AG04450 (cell line): ENCODE measurements at regions not wholly inside any gene's neighbourhood (a gene's known extent, or its start where the extent isn't known, plus 50 kb on each side); places are given as distances from the start of the nearest gene placed in this dataset.

Source experiments
- CTCF ChIA-PET: fragments of 300-600, 350-600 bp; formaldehyde crosslinking; extraction: SDS; loops from one replicate; lab custom pipeline; 2022; ENCODE audit warnings: antibody characterized with exemption, inconsistent platforms; lab: Charles Lee
- POLR2A ChIA-PET: fragments of 350-600 bp; formaldehyde crosslinking; extraction: SDS; loops from one replicate; lab custom pipeline; 2021; ENCODE audit warnings: antibody characterized with exemption, inconsistent platforms; lab: Yijun Ruan, JAX
- DNase-seq: peaks from one replicate; pipeline ENCODE4 v3.0.0-alpha.2; 2011; ENCODE audit warnings: low read depth, low spot score
- H3K27ac ChIP-seq: one replicate; pipeline ENCODE4 v1.5.1; 2012; ENCODE audit warnings: low read depth, low read length, control low read depth
- H3K27me3 ChIP-seq: one replicate; pipeline ENCODE4 v1.6.0; 2012; ENCODE audit warnings: low read length; ENCODE audit not compliant: control insufficient read depth, insufficient read depth
- H3K4me3 ChIP-seq: 2 replicates; pipeline ENCODE4 v1.5.1; 2011; ENCODE audit warnings: mild to moderate bottlenecking, low read depth, low read length, control low read depth
- H3K9me3 ChIP-seq: 2 replicates; pipeline ENCODE4 v1.5.1; 2012; ENCODE audit warnings: low read length; ENCODE audit not compliant: control insufficient read depth, insufficient read depth
- TF ChIP-seq, protein P1 (sequence below): IDR thresholded peaks from 2 replicates; pipeline ENCODE4 v1.5.1; 2011; ENCODE audit warnings: low read depth, low read length, control low read depth, inconsistent platforms

DNA sequence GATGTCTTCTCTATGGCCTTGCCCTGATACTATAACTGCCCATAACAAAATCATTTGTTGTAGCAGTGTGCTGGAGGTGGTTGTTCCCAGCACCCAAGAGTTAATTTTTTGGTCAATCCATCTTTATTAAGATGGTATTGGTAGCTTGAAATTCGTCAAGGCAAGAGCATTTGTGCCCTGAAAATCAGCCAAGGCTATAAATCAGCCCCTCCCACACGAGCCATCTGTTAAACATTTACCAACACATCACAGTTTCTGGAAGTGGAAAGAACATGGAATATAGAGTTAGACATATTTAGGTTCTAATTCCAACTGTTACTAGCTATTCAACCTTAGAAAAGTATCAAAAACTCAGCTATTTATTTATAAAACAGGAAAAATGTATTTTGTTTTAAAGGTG, 888.4 kb upstream of the GJE1 start:
- no peaks in the 10 kb centered on the region for H3K9me3 ChIP-seq
- H3K27ac ChIP-seq: no peak overlapping the region
- no peaks in the 10 kb centered on the region for H3K27me3 ChIP-seq
- TF ChIP-seq, protein P1, sequence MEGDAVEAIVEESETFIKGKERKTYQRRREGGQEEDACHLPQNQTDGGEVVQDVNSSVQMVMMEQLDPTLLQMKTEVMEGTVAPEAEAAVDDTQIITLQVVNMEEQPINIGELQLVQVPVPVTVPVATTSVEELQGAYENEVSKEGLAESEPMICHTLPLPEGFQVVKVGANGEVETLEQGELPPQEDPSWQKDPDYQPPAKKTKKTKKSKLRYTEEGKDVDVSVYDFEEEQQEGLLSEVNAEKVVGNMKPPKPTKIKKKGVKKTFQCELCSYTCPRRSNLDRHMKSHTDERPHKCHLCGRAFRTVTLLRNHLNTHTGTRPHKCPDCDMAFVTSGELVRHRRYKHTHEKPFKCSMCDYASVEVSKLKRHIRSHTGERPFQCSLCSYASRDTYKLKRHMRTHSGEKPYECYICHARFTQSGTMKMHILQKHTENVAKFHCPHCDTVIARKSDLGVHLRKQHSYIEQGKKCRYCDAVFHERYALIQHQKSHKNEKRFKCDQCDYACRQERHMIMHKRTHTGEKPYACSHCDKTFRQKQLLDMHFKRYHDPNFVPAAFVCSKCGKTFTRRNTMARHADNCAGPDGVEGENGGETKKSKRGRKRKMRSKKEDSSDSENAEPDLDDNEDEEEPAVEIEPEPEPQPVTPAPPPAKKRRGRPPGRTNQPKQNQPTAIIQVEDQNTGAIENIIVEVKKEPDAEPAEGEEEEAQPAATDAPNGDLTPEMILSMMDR: no peak
- no peak for DNase-seq
- H3K4me3 ChIP-seq: no peak overlapping the region
- ChIA-PET POLR2A (no interaction called here), CTCF (no interaction called here)

DNA sequence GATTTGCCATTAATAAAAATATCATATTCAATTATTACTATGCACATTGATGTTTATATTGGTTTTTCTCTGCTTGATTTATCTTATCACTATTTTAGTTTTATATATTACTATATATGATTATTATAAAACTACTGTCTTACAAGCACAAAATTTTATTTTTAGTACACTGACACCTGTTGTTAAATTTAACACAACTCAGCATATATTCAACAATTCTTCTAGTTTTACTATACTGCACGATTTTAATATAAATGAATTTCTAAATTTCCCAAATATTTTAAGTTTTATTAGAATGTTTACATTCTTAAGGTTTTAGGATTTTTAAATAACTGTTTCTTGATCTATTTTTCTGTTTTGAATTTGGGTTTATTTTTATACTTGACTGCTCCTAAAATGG, 889.8 kb upstream of the GJE1 start:
- CTCF ChIA-PET: no interaction called here
- no peak overlapping the region for H3K27ac ChIP-seq
- no peak for DNase-seq
- no peaks in the 10 kb centered on the region for H3K27me3 ChIP-seq
- POLR2A ChIA-PET: no interaction called here
- no peak overlapping the region for H3K4me3 ChIP-seq
- TF ChIP-seq, protein P1: no peak
- H3K9me3 ChIP-seq: no peaks in the 10 kb centered on the region

DNA sequence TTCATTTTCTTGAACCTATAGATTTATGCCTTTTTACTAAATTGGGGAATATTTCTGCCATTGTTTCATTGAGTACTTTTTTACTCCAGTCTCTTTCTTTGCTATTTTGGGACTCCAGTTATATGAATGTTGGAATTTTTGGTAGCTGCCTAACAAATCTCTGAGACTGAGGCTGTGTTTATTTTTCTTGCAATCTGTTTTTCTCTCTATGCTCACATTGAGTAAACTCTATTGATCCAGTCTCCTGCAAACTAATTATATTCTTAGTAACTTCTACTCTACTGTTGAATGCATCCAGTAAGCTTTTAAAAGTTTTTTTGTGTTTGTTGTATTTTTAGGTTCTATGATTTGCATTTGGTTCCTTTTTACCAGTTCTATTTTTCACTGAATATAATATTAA, 903.4 kb upstream of the GJE1 start:
- Histone ChIP-seq H3K27me3 (no peaks in the 10 kb centered on the region), H3K4me3 (no peak overlapping the region), H3K9me3 (no peaks in the 10 kb centered on the region), H3K27ac (no peak overlapping the region)
- CTCF ChIA-PET: no interaction called here
- DNase-seq: no peak
- POLR2A ChIA-PET: no interaction called here
- TF ChIP-seq, protein P1: no peak

DNA sequence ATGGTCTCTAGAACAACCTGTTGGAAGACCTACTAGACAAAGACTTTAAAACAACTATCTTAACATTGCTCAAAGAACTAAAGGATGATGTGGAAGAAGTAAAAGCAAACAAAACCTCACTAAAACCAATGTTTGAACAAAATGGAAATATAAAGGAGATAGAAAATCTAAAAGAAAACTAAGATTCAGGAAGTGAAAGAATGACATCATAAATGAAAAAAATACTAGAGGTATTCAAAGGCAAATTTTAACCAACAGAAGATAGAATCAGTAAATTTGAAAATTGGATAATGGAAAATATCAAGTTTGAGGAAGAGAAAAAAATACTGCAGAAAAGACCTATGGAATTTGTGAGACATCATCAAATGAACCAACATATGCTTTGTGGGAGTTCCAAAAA, 914.1 kb upstream of the GJE1 start:
- Histone ChIP-seq H3K27ac (no peak overlapping the region), H3K4me3 (no peak overlapping the region), H3K27me3 (no peaks in the 10 kb centered on the region), H3K9me3 (peaks cover 2% of the 10 kb centered on the region; the same call in 1 of the 2 replicates)
- TF ChIP-seq, protein P1: no peak
- ChIA-PET POLR2A (no interaction called here), CTCF (no interaction called here)
- no peak for DNase-seq

DNA sequence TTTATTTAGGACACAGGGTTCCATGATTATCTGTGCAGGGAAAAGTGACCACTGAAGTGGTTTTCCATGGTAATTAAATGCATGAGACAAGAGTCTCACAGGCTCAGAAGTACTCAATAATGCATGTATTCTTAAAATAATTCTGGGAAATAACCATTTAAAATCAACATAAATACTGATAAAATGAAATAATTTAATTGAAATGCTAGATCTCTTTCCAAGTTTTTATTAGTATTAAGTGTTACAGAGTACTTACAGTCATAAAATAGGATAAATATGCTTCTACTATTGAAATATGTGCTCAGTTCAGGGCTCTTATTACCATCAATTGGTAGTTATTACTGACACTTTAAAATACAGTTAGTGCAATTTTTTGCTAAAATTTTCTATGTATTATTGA, 916.0 kb upstream of the GJE1 start:
- no peak overlapping the region for H3K27ac ChIP-seq
- H3K9me3 ChIP-seq: peaks cover 2% of the 10 kb centered on the region; the same call in 1 of the 2 replicates
- DNase-seq: no peak
- no peaks in the 10 kb centered on the region for H3K27me3 ChIP-seq
- H3K4me3 ChIP-seq: no peak overlapping the region
- ChIA-PET CTCF (no interaction called here), POLR2A (no interaction called here)
- TF ChIP-seq, protein P1: no peak
